Body of pancreas (tissue), 4 donors: ENCODE measurements at regions not wholly inside any gene's neighbourhood (a gene's known extent, or its start where the extent isn't known, plus 50 kb on each side); places are given as distances from the start of the nearest gene placed in this dataset.

Source experiments
- ATAC-seq: fragments of 150-250 bp; one replicate; pipeline ENCODE4 v1.9.1; 2016
- DNase-seq, 4 donors: peaks; one replicate each; pipeline ENCODE4 v3.0.0-alpha.2; 2019
- H3K27ac ChIP-seq, 4 donors: fragments of 200-600 bp; sonication (generic); 1 replicate in 3 of 4; 2 replicates in 1 of 4; pipeline versions ENCODE4 v1.5.1 to v1.6.1; 2016 to 2019; ENCODE audit warnings: mild to moderate bottlenecking in 1 of 4, mixed read lengths in 1 of 4, moderate library complexity in 1 of 4
- H3K27me3 ChIP-seq, 2 donors: fragments of 200-600 bp; sonication (generic); one replicate each; pipeline ENCODE4 v1.6.0; 2016; ENCODE audit warnings: mild to moderate bottlenecking in 1 of 2
- H3K36me3 ChIP-seq, 2 donors: fragments of 200-600 bp; sonication (generic); replicated peaks in 1 of 2; 2 replicates each; pipeline ENCODE4 v1.5.1; 2016; ENCODE audit warnings: low read depth in 2 of 2; ENCODE audit not compliant: insufficient read depth in 1 of 2
- H3K4me1 ChIP-seq: fragments of 200-600 bp; sonication (generic); one replicate; pipeline ENCODE4 v1.6.0; 2016
- H3K4me3 ChIP-seq, 2 donors: fragments of 200-600 bp; sonication (generic); 1 replicate in 1 of 2; 2 replicates in 1 of 2; pipeline ENCODE4 v1.5.1; 2016 to 2019
- H3K9me3 ChIP-seq, 3 donors: fragments of 200-600 bp; sonication (generic); 1 replicate in 2 of 3; 2 replicates in 1 of 3; pipeline ENCODE4 v1.5.1; 2016
- CTCF ChIP-seq, 7 experiments: fragments of 450-650 bp in 4 of 7; fragments of 200-600 bp in 3 of 7; sonication (generic) in 3 of 7; IDR thresholded peaks; one replicate each; pipeline ENCODE4 v1.5.1; 2016 to 2019; ENCODE audit warnings: antibody characterized with exemption in 7 of 7
- POLR2A ChIP-seq, 3 donors: fragments of 450-650 bp; IDR thresholded peaks; one replicate each; pipeline ENCODE4 v1.6.1; 2016; ENCODE audit warnings: antibody characterized with exemption in 3 of 3, mild to moderate bottlenecking in 2 of 3
- WGBS, 2 donors: methylation state at CpG; one replicate each; pipeline ENCODE4 v1.1.5; 2017; 5-methylcytosine and 5-hydroxymethylcytosine counted together
- intact Hi-C: fragments of 100-400 bp; cut with DNase I; formaldehyde crosslinking; loops from one replicate; pipeline ENCODE4 v1.15.1; 2023

DNA sequence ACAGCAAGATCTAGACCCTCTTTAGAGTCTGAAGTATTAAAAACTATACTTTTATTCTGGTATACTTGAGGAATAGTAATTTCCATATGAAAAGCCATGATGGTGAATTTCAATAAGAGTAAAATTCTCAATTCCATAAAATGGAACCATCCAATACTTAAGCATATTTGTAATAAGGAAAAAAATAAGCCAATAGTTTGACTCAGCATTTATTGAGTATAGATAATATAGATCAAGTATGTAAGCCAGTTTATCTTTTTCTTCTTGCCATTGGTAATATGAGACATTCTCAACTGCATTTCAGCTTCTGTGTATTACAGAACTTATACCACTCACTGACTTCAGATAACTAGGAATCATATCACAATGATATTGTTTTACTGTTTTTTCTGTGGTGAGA, 361.0 kb downstream of the SLCO4C1 start:
- Histone ChIP-seq H3K27ac (no peak overlapping the region), H3K27me3 (no peaks in the 10 kb centered on the region), H3K4me3 (no peak overlapping the region), H3K4me1 (no peaks in the 10 kb centered on the region), H3K9me3 (no peaks in the 10 kb centered on the region), H3K36me3 (no peaks in the 10 kb centered on the region)
- intact Hi-C loops: no loop called here
- no peak for DNase-seq
- TF ChIP-seq CTCF (IDR thresholded peaks at IDR 0.05): no peak
- no peak for TF ChIP-seq POLR2A (IDR thresholded peaks at IDR 0.05)
- ATAC-seq: no peak

- TF ChIP-seq POLR2A (IDR thresholded peaks at IDR 0.05): no peak
- TF ChIP-seq CTCF (IDR thresholded peaks at IDR 0.05): no peak
- WGBS, 2 donors: 27 to 37% methylated on average over 3 of the region's 3 CpGs
- Histone ChIP-seq H3K4me1 (no peaks in the 10 kb centered on the region), H3K36me3 (no peaks in the 10 kb centered on the region), H3K27me3 (no peaks in the 10 kb centered on the region), H3K9me3 (no peaks in the 10 kb centered on the region), H3K4me3 (no peak overlapping the region), H3K27ac (no peak overlapping the region)
- DNase-seq (no peak), ATAC-seq (peak; percentile 27)
- intact Hi-C loops: no loop called here
Measured at GRCh38 chr5:101932599-101932998, 363.5 kb downstream of the SLCO4C1 start.

- intact Hi-C loops: no loop called here
- no peak for TF ChIP-seq CTCF (IDR thresholded peaks at IDR 0.05)
- TF ChIP-seq POLR2A (IDR thresholded peaks at IDR 0.05): no peak
- Histone ChIP-seq H3K27me3 (no peaks in the 10 kb centered on the region), H3K4me3 (no peak overlapping the region), H3K4me1 (no peaks in the 10 kb centered on the region), H3K9me3 (no peaks in the 10 kb centered on the region), H3K27ac (no peak overlapping the region), H3K36me3 (no peaks in the 10 kb centered on the region)
- ATAC-seq: no peak
- DNase-seq: no peak
Measured at GRCh38 chr5:101929628-101930027, 366.5 kb downstream of the SLCO4C1 start.

DNA sequence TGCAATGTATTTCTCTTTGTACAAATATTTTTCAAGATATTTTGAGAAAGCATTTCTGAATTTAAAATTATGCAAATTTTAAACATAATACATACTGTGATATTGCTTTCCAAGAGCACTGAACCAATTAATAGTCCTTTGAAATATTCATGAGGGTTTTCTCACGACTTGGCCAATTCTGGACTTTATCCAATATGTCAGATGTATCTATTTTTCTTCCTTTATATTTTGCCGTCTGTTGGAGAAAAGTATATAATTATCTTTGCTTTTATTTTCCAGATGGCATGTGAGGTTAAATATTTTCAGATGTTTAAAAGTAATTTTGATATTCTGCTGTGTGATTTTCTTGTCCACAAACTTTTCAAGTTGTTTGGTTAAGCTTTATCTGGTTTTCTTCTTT, 378.9 kb downstream of the SLCO4C1 start:
- intact Hi-C loops: no loop called here
- Histone ChIP-seq H3K4me1 (no peaks in the 10 kb centered on the region), H3K4me3 (no peak overlapping the region), H3K9me3 (no peaks in the 10 kb centered on the region), H3K27me3 (no peaks in the 10 kb centered on the region), H3K36me3 (no peaks in the 10 kb centered on the region), H3K27ac (no peak overlapping the region)
- DNase-seq (no peak), ATAC-seq (no peak)
- TF ChIP-seq CTCF (IDR thresholded peaks at IDR 0.05) (no peak), POLR2A (IDR thresholded peaks at IDR 0.05) (no peak)
- WGBS, 2 donors: 10 to 22% methylated on average over 2 of the region's 2 CpGs

GRCh38 chr5:101915554-101915953, 380.5 kb downstream of the SLCO4C1 start:
- no peak for TF ChIP-seq POLR2A (IDR thresholded peaks at IDR 0.05)
- TF ChIP-seq CTCF (IDR thresholded peaks at IDR 0.05): no peak
- 67 to 80% methylated on average over 7 of the region's 7 CpGs for WGBS, 2 donors
- Histone ChIP-seq H3K36me3 (no peaks in the 10 kb centered on the region), H3K27me3 (no peaks in the 10 kb centered on the region), H3K9me3 (no peaks in the 10 kb centered on the region), H3K27ac (no peak overlapping the region), H3K4me3 (no peak overlapping the region), H3K4me1 (no peaks in the 10 kb centered on the region)
- DNase-seq: no peak
- intact Hi-C loops: no loop called here
- ATAC-seq: no peak
